CD4-positive, alpha-beta T cell treated with Interleukin-4 for 4 hours (primary cell): ENCODE measurements at regions not wholly inside any gene's neighbourhood (a gene's known extent, or its start where the extent isn't known, plus 50 kb on each side); places are given as distances from the start of the nearest gene placed in this dataset.
"Not testable (repeated sequence)": the region's sequence is repeated elsewhere in the genome, so short reads cannot be mapped to it uniquely, and the experiment has no call there.

Source experiments
- DNase-seq: peaks from one replicate; pipeline ENCODE4 v3.0.0-alpha.2; 2020

DNA sequence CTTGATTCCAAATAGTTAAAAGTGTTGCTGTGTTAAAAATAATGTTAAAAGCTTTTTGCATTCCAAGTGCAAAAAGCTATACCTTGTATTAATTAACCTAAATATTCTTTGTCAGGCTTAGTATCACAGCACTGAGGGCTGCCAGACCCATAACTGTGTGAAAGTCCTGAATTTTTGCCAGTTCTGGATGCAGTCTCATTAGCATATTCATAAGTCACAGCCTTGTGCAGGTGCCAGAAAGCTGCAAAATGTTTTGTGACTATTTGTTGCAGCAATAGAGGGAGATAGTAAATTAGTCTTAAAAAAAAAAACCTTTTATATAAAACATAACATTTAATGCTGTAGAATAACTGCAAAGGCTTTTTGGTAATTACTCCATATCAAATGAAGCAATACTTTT lies 56.6 kb downstream of the SLITRK1 start:
- DNase-seq: no peak

GRCh38 chr13:83824560-83824959 lies 57.7 kb downstream of the SLITRK1 start:
- DNase-seq: no peak

DNA sequence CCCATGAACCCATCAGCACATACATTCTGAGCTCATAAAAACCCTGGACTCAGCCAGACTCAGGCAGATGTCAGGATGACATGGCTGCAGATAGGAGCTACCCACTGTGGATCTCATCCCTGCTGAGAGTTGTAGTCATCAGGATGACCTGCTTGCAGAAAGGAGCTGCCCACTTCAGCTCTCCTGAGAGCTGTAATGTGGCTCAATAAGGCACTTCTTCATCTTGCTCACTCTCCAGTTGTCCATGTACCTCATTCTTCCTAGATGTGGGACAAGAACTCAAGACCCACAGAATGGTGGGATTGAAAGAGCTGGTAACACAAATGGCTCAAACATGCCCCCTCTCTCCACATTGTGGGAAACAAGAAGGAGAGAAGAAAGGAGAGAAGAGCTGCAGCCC lies 58.2 kb downstream of the SLITRK1 start:
- DNase-seq: no peak

GRCh38 chr13:83819611-83820010 lies 62.7 kb downstream of the SLITRK1 start:
- no peak for DNase-seq

GRCh38 chr13:83819156-83819555 lies 63.1 kb downstream of the SLITRK1 start:
- DNase-seq: no peak

DNA sequence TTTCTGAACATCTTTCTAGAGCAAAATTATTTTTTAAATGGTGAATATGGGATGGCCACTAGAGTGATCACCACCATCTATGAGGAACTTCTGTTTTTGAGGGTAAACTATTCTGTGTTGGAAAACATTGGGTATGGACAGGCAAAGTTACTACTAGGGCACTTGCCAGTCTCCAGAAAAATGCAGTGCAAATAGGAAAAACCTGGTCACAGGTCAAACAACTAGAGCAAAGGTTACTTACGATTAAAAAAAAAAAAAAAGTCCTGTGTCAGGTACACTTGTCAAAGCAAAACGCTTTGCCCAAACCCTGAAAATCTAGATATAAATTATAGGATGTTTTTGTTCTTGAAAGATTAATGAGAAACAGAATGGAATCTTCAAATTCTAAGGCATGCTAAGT lies 66.2 kb downstream of the SLITRK1 start:
- no peak for DNase-seq

DNA sequence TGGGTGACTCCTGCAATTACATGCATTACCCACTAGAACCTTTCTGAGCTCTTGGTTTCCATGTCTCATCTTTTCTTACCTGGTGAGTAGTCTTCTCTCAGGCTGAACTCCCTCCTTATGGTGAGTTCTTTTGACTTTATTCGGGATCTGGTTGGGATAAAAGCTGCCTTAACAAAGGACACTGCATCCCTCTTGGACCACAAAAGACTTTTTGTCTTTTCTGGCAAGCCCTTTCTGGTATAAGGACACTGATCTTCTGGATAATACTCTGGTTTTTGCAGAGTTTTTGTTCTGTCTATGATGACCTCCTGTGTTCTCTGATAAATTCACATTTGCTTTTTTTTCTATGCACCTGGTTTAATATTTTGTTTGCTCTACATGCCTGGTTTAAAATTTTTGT lies 66.7 kb downstream of the SLITRK1 start:
- no peak for DNase-seq

GRCh38 chr13:83810136-83810535 lies 72.1 kb downstream of the SLITRK1 start:
- no peak for DNase-seq

GRCh38 chr13:83804356-83804962 lies 77.8 kb downstream of the SLITRK1 start:
- no peak for DNase-seq

GRCh38 chr13:83798731-83799130 lies 83.5 kb downstream of the SLITRK1 start:
- no peak for DNase-seq

DNA sequence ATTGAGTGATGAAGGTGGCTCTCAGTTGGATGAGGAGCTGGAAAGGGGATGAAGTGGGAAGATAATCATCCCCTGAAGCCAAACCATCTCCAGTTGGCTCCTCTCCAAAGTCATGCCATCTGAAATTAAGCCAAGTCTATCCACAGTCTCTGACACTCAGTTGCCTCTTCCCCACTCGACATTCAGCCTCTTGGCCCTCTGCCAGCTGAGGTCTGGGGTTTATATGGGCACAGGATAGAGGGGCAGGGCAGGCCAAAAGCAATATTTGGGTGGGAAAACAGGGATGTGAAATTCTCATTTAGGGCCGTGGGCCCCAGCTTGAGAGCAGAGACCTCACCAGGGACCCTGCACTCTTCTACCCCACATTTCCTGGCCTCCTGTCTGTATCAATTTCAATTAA lies 85.9 kb downstream of the SLITRK1 start:
- no peak for DNase-seq

DNA sequence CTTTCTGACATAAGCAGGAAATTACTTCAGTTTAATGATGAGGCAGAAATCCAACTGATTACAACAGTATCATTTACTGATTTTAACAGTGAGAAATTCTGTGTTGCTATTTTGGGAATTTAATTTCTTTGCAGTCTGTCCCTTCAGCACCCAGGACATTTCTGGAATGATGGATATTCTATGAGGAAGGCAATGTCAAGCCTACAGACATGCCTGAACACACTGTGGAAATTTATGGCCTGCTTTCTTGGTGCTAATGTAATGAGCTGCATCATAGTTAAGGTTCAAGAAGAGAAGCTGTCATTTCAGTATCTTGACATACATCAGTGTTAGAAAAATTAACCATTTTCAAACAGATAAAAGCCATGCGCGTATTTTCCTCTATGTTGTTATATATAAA lies 87.7 kb downstream of the SLITRK1 start:
- DNase-seq: no peak

GRCh38 chr13:83780227-83780626 lies 102.0 kb downstream of the SLITRK1 start:
- no peak for DNase-seq

DNA sequence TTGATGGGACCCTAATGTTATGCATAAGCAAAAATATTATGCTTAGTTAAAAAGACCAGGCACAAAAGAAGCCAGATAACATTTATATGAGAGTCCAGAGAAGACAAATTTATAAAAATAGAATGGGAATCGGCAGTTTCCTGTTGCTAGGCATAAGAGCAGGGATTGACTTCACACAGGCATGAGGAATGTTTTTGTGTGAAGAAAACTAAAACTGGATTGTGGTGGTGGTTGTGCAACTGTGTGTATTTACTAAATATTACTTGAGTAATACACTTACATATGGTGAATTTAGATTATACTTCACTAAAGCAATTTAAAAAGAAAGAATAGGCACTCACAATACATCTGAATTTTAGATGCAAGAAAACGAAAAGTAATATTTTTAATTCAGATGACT lies 108.3 kb downstream of the SLITRK1 start:
- DNase-seq: no peak

DNA sequence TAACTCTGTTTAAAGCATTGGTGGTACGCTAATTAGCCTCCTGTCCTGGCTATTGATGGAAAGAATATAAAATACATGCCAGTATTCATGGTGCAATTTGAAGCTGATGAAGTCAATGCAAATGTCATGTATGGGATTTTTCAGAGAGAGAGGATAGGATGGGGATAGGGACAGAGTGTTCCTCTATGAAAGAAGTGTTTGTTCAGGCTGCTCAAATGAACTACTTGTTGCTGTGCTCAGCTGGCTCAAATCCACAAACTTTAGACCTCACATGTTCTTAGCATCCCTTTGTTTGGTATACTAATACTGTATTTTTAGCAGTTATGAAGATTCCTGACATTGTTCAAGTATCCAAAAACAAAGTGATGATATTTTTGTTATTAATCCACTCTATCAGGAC lies 116.5 kb downstream of the SLITRK1 start:
- DNase-seq: no peak

DNA sequence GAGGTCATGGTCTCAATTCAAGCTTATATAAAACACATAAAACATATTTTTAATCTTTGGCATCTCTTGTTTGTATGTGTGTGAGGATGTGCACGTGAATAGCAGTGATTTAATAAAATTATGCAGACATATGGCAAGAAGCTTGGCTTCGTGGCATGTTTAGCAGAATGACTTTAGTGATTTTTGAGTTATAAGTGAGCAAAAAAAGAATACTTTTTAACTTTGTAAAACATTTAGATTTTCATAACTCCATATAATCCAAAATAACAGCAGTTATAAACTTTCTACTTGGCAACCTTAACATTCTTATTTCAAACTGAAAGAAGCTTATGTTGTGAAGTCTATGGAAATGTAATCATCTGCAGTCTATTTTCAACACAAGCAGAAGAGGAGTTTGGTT lies 120.6 kb downstream of the SLITRK1 start:
- no peak for DNase-seq

DNA sequence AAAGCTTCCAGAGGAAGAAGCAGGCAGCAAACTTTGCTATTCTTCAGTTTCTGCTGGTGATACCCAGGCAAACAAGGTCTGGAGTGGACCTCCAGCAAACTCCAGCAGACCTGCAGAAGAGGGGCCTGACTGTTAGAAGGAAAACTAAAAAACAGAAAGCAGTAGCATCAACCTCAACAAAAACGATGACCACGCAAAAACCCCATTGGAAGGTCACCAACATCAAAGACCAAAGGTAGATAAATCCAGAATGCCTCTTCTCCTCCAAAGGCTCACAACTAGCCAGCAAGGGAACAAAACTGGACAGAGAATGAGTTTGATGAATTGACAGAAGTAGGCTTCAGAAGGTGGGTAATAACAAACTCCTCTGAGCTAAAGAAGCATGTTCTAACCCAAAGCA lies 127.1 kb downstream of the SLITRK1 start:
- DNase-seq: not testable (repeated sequence)

DNA sequence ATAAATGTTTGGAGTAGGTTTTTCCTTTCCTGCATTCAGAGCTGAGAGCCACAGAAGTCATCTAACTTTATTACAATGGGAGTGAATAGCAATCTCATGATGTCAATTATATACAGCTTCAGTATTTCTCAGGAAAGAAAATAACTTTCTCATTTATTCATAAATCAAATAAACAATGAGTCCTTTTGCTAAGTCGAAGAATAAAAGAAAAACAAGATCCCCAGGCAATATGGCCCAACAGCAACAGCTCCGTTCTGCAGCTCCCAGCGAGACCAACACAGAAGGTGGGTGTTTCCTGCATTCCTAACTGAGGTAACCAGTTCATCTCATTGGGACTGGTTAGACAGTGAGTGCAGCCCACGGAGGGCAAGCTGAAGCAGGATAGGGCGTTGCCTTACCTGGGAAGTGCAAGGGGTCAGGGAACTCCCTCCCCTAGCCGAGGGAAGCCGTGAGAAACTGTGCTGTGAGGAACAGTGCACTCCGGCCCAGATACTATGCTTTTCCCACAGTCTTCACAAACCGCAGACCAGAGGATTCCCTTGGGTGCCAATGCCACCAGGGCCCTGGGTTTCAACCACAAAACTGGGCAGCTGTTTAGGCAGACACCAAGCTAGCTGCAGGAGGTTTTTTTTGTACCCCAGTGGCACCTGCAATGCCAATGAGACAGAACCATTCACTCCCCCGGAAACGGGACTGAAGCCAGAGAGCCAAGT lies 128.2 kb downstream of the SLITRK1 start:
- DNase-seq: no peak

DNA sequence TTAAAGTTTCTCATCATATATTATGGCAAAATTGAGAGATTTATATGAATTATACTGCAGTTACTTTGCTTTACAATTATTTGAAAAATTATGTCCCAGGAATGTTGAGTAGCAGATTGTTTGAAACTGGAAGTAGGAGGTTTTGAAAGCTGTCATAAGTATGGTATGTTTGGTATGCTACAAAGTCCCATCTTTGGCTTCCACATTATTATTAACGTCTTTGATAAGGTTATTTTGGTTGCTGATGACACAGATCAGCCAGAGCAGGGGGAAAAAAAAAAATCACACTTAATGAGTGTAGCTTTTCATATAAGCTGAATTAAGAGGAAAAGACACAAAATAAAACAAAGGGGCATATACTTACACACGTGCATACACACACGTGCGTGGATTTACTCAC lies 130.1 kb downstream of the SLITRK1 start:
- no peak for DNase-seq

DNA sequence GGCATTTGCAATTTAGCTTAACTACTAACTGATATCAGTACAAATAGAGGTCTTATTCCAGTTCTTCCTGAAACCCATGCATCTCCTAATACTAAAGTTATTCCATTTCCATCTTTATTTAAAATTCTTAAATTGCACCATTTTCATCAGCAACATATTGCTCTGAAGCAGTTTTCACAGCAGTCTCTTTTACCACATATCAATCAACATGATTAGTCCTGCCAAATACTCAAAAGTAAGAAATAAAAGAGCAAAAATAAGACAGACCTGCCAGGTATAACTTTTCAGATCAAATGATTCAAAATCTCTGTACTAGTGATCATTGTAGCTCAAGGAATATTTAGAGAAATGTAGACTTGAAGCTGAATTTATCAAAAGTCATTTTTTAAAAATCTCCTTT lies 141.7 kb downstream of the SLITRK1 start:
- no peak for DNase-seq

GRCh38 chr13:83738407-83738806 lies 143.9 kb downstream of the SLITRK1 start:
- no peak for DNase-seq

DNA sequence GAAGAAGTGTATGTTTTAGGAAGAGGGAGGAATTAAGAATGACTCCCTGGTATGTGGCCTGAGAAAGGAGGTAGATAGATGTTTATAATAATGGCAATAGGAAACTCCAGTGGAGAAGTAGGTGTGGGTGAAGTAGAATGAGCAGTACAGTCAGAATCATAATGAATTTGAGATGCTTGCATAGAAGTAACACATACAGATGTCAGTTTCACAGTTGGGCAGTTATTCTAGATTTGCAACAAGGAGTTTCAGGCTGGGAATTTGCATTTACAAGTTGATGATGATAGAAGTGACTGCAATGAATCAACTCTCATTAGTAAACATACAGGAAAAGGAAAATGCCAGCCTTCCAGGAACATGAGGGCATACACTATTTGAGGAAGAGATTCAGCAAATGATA lies 149.0 kb downstream of the SLITRK1 start:
- no peak for DNase-seq

DNA sequence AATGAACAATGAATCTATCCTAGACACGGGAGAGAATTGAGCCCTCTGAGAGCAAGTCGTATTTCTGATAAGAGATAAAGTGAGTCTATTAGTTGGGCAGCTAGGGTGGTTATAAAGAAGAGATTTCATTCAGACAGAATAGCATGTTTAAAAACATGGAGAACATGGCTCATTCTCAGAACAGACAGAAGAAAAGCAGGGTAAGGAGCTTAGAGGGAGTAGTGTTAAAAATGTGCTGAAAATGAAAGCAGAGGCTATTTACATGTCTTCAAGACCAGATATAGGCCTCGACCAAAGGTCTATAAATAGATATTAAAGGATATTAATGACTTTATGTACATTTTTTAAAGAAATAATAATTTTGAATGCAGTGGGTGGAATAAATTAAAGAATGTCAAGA lies 149.5 kb downstream of the SLITRK1 start:
- no peak for DNase-seq

- no peak for DNase-seq
These were observed 151.2 kb downstream of the SLITRK1 start for GRCh38 chr13:83731113-83731512.

- no peak for DNase-seq
These were observed 151.6 kb downstream of the SLITRK1 start for GRCh38 chr13:83730674-83731073.
